DMS53 treated with DMSO at 0.1 percent for 48 hours (cell line): ENCODE measurements at regions not wholly inside any gene's neighbourhood (a gene's known extent, or its start where the extent isn't known, plus 50 kb on each side); places are given as distances from the start of the nearest gene placed in this dataset.
A peak's percentile ranks its signal among the peaks of the same experiment; 100 is the strongest.

Experiments used
- DNase-seq: peaks from one replicate; lab custom pipeline; 2025; ENCODE audit not compliant: unreplicated experiment; lab: John Stamatoyannopoulos, UW

- DNase-seq, result no peak
These were observed 166.2 kb downstream of the TMEM38B start for GRCh38 chr9:105860516-105860915.

GRCh38 chr9:105861972-105862371 lies 167.6 kb downstream of the TMEM38B start:
- no peak for DNase-seq

GRCh38 chr9:105864248-105864898 lies 170.0 kb downstream of the TMEM38B start:
- no peak for DNase-seq

GRCh38 chr9:105865285-105865684 lies 170.9 kb downstream of the TMEM38B start:
- DNase-seq, result no peak

- no peak for DNase-seq
These were observed 177.2 kb downstream of the TMEM38B start for GRCh38 chr9:105871540-105871939.

GRCh38 chr9:105873801-105874200 lies 179.5 kb downstream of the TMEM38B start:
- no peak for DNase-seq

- peak; percentile 3 for DNase-seq
These were observed 183.4 kb downstream of the TMEM38B start for GRCh38 chr9:105877721-105878120.

GRCh38 chr9:105879181-105879580 lies 184.8 kb downstream of the TMEM38B start:
- DNase-seq, result no peak

- DNase-seq, result no peak
These were observed 186.2 kb downstream of the TMEM38B start for GRCh38 chr9:105880517-105880916.

GRCh38 chr9:105881021-105881420 lies 186.7 kb downstream of the TMEM38B start:
- no peak for DNase-seq

GRCh38 chr9:105881654-105882349 lies 187.5 kb downstream of the TMEM38B start:
- DNase-seq, result peak; percentile 29

GRCh38 chr9:105883847-105884246 lies 189.5 kb downstream of the TMEM38B start:
- no peak for DNase-seq

- DNase-seq, result no peak
These were observed 190.1 kb downstream of the TMEM38B start for GRCh38 chr9:105884416-105884815.

- no peak for DNase-seq
These were observed 191.8 kb downstream of the TMEM38B start for GRCh38 chr9:105886136-105886535.

- DNase-seq, result no peak
These were observed 193.3 kb downstream of the TMEM38B start for GRCh38 chr9:105887679-105888078.

- DNase-seq, result no peak
These were observed 195.9 kb downstream of the TMEM38B start for GRCh38 chr9:105890046-105890822.

- no peak for DNase-seq
These were observed 205.8 kb downstream of the TMEM38B start for GRCh38 chr9:105900123-105900522.

- peak; percentile 27 for DNase-seq
These were observed 207.3 kb downstream of the TMEM38B start for GRCh38 chr9:105901514-105902109.

- no peak for DNase-seq
These were observed 213.7 kb downstream of the TMEM38B start for GRCh38 chr9:105908069-105908468.

GRCh38 chr9:105911104-105911911 lies 217.0 kb downstream of the TMEM38B start:
- no peak for DNase-seq
